CD4-positive, alpha-beta T cell treated with Interleukin-21 for 1 hour (primary cell): ENCODE measurements at regions not wholly inside any gene's neighbourhood (a gene's known extent, or its start where the extent isn't known, plus 50 kb on each side); places are given as distances from the start of the nearest gene placed in this dataset.

Experiments
- DNase-seq: peaks from one replicate; pipeline ENCODE4 v3.0.0-alpha.2; 2020

DNA sequence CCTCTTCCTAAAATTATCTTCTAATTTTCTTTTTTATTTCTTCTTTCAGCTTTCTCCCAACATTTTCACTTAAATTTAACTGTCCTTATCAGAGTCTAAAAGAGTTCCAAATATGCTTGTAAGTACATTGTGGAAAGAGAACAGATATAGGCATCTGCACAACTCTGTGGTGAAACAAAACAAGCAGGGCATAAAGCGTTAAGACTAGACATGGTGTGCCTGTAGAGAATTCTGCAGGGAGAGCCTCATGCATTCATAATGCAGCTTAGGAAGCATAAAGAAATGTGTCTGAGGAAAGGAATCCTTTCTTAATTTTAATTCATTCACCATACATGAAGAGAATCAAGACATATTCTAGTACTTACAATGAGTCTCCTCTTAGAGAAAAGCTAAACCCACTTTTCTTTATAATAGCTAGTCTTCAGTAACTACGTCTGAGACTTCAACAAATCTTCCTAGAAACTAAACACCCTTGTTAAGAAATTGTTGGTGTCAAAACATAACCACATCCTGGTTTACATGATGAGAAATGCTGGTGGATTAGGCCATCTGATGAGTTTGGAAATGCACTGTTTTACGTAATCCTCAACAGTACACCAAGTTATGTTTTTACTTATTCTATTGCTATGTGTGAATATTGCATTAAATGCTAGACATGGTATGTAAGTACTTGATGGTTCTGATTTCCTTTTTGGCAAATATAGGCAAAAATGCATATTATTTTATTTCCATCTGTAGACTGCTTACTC, 307.8 kb upstream of the GIMD1 start:
- DNase-seq = peak; percentile 7

DNA sequence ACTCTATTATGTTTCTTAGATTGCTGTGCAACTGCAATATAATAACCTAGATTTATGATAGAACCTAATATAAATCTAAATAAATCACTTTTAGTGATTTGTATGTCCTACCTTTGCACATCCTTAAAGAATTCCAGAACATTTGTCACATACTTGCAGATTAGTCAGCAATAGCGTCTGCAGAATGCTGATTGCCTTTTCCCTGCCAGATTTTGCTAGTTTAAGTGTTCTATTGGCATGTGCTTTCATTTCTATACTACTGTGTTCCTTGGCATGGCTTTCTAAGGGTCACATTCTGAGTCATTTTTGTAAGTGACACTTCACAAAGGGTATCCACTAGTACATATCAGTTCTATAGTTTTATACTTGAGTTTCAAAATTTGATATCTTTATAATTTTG, 303.1 kb upstream of the GIMD1 start:
- no peak for DNase-seq

DNA sequence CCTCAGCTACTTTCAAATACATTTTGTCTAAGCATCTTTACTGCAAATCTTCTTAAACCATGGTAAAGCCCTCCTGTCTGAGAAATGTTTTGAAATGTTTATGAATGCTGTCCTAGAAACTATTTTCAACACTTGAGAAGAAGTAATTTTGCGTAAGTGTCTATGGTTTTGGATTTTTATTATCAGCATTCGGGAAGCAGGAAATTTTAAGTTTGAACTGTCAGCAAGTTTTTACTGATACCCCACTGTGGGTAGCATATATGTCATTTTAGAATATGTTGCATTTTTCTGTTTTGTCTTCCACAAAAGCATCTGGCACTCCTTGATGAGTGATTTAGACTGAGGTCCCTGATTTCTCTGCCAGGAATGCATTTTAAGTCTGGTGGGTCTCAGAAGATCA, 302.4 kb upstream of the GIMD1 start:
- DNase-seq = no peak

DNA sequence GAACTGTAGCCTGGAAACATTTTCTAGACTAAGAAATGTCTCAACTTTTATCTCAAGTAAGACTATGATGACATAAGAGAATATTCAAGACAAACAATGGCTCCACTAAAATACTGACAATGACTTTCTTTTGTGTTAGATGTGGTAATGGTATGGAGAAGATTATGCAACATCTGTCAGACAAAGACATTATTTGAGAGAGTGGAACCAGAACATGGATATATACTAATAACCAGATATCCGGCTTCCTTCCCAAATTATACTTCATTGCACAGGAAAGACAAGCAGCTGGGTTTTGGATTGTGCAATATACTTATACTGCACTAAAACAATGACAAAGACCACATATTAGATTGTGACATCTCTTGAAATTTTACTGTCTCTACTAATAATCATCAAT, 290.8 kb upstream of the GIMD1 start:
- DNase-seq = no peak

DNA sequence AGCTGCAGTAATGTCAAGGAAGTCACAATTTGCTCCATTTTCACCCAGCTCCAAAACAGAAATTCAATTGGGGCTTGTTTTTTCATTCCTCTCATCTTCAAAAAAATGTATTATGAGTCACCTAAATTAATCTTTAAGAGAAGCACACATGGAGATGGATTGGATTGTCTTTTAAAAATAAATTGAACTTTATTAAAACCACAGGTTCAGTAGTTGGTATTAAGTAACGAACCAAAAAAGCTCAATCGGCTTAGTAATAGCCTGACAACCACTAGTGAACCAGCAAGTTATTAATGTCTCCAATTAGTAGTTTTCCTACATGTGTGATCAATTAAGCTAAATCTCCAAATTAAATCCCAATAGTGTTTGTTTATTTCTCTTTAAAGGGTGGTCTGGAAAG, 283.5 kb upstream of the GIMD1 start:
- no peak for DNase-seq

DNA sequence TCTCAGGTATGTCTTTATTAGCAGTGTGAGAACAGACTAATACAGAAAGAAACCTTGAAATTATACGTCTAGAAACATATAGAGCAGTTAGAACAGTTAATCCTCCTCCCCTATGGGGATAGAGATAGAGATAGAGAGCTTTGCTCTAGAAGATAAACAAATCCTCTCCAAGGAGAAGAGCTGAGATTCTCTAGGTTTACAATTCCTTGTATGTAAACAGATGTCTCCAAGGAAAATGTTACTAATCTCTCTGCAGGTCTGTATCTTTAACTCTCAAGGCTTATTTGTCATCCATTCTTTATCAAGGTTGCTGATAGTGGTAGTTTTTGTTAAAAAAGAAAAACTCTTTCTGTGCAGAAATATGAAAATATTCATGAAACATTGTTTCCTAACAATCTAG, 282.1 kb upstream of the GIMD1 start:
- DNase-seq = no peak

DNA sequence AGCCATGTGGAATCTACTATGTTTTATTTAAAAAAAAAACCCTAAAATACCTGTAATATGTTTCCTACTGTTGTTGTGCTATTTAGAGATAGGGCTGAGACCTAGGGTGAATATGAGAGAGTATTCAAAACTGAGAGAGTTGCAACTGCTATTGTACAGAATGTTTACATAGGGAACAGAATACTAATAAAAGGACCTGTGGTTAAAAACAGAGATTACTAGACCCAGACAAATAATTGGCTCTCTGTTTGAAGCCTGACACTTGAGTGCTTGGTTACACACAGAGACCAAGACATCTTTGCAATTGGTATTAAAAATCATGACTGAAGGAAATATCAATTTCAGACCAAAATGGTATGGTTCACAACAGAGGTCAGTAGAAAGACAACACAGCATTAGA, 278.9 kb upstream of the GIMD1 start:
- no peak for DNase-seq

DNA sequence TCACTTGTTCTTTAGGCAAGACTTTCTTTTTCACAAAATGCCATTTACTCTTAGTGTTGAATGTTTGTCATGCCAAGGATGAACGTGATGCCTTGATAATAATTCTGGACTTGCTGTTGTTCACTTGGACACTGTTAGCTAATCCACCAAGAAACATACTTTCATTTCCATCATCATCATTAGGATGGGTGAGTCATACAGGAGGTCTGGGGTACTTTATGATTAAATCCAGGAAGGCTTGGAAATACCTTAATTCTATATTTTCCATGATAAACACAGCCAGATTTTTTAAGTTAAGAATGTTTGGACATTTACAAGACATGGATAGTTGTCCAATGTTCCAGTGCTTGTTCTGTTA, 260.7 kb upstream of the GIMD1 start:
- DNase-seq = no peak

DNA sequence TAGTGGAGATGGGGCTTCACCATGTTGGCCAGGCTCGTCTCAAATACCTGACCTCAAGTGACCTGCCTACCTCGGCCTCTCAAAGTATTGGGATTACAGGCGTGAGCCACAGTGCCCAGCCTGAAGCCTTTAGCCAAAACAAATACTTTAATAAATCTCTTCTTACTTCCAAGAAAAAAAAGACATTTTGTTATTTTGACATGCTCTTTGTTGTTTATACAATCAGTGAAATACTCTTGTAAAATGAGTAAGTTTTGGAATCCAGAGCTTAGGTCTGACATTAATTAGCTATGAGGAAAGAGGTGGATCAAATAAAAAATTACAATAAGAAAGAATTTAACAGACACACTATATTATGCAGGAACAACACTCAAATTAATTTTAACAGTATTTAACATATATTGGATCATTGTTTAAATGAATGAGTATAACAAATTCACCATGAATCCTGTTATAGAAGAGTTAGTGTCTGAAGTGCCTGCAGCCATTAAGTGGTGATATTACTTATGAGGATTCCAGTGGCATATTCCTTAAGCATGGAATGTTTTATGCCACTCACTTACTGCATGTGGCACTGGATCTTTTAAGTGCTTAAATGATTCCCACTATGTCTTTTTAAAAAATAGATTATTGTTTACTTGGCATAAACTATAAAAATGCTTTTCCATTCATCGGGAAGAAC, 260.1 kb upstream of the GIMD1 start:
- no peak for DNase-seq

DNA sequence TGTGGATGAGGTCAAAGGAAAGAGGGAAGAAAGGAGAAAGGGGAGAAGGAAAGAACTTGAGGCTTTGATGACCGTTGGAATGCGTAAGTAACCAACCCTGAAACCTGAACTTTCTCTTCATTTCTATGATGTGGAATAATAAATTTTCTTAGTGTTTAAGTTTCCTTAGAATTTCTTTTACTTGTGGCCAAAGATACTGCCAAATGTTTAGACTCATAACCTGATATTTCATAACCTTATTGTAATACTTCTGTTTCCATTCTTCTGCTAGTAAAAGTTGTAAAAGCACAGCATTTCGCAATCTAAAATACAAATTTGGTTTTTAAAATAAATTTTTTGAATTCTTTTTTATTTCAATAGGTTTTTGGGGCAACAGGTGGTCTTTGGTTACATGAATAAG, 258.5 kb upstream of the GIMD1 start:
- no peak for DNase-seq

DNA sequence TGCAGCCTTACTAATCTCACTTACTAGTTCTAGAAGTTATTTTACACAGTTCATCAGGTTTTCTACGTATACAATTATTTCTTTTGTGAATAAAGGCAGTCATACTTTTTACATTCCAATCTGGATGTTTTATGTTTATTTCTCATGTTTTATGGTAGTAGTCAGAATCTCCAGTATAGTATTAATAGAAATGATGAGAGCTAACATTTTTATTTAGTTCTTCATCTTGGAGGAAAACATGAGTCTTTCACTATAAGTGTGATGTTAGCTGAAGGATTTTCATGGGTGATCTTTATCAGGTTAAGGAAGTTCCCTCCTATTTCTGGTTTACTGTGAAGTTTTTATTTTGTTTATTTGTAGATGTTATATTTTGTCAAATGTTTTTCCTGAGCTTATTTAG, 256.1 kb upstream of the GIMD1 start:
- no peak for DNase-seq

DNA sequence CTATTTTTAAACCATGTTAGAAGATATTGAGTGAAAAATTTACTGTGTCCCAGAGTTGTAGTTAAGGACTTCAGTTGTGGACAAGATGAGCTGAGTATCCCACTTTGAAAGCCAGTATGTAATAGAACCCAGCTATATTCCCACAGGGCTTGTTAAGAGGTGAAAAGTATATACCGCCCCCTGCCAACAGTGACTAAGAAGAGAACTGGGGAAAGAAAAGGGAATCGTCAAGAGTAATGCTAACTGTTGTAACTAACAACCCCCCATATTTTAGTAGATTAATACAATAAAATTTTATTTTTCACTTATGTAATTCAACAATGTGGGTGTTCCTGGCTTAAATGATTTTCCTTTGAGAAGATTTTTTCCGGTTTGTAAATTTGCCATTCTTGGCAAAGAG, 250.4 kb upstream of the GIMD1 start:
- DNase-seq = no peak

DNA sequence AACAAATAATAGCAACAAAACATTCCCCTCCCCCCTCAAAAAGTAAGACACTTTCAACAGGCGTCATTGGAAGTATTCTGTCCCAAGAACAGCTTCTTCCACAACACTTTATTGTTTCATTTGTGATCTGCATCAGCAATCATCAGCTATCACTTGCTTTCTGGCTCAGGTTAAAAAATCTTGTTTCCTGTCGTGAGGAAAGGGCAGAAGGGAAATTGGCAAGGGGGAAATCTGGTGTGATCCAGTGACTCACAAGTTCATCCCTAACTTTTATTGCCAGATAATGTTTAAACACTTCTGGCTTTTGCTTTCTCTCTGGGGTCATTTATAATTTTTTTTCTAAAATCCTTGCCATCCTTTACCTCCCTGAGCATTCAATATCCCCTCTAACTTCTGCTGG, 247.4 kb upstream of the GIMD1 start:
- DNase-seq = no peak

DNA sequence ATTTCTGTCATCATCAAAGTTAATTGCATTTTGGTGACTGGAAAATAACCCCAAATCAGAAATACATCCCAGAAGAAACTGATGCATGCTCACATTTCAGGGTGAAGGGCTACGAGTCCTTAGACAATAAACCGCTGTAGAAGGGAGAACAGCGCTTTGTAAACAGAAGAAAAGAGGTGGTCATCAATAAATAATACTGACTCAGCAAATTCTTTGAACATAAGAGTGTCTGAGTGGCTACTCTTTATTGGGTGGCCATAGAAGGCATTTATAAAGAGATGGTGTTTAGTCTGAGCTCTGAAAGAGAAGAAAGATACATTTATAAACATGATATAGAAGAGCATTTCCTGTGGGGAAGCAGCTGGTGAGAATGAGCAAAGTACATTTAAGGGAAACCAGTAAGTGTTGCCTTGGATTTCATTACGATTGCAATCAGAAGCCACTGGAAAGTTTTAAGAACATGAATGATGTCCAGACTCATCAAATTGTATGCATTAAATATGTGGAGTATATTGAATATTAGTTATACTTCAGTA, 246.9 kb upstream of the GIMD1 start:
- DNase-seq = no peak

DNA sequence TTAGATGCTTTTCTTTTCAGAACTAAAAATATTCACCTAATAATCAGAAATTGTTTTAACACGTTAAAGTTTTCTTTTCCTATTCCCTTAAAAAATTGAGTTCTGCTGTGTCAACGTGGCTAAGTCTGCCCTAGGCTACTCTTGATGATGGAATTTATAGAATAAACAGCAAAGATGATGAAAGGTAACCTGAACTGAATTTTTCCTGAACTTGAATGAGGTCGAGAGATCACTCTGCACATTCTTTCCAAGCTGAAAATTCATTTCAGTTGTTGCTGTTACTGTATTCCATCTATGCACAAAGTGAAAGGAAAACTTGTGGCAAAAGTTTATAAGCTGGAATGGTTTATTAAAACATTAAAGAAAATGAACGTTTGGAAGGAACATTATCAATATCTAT, 245.9 kb upstream of the GIMD1 start:
- DNase-seq = no peak

DNA sequence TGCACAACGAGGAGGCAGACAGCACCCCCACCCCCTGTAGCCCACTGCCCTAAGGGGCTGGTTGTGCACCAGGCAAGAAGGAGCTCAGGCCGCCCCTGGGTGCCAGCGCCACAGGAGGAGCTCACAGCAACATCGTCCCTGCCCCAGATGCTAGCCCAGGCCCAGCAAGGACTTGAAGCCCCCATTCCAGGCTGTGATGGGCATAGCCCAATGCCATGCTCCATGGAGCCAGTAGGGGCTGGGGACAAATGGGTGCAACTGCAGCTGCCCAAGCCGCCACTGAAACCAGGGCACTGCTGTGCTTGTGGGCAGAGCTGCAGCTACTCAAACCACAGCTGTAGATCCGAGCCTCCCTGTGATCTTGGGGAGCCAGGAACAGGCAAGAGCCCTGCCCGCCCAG, 241.3 kb upstream of the GIMD1 start:
- DNase-seq = no peak

DNA sequence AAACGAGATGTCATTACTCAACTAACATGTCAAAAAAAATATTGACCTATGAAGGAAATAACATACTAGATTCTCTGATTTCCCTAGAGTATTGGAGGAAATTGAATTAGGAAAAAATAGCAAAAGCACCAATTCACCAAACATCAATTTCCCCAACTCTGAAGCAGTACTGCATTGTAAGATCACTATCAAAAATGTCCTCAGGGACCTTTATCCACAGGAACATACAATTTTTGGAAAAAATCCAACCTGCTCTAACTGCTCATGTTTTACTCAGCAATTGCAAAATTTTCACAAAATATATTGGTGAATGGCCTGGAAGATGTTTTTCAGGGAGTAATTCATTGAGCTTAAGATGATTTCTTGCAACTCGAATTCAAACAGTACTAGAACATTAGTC, 239.0 kb upstream of the GIMD1 start:
- DNase-seq = no peak

DNA sequence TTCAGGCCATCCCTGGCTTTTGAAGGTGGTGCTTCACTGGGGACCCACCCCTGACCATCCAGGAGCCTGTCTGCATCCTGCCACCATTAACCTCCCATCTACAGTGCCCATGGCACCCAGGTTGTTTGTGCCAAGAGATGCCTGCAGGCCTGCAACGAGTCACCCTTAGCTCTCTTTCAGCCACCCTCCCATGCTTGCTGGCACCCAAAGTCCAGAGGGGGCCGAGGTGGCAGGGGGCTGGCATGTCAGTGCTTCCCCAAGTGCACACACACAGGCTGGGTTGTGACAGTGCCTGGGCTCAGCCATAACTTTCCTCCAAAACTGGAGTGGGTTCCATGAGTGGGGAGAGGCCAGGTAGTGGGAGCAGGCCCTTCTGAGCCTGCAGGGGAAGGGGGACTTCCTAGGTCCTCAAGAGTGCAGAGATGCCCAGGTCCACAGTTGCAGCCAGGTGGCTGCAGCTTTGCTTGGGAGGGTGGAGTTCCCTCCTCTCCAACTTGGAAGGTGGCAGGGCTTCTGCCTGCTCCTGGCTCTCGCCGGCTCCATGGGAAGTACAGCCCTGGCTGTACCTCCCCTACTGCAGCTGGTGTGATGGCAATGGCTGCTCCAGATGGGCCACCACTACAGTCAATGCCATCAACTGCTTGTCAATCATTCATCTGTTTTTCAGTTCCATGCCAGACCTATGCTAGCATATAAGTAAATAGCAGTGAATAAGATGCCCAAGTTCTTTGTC, 235.9 kb upstream of the GIMD1 start:
- no peak for DNase-seq

DNA sequence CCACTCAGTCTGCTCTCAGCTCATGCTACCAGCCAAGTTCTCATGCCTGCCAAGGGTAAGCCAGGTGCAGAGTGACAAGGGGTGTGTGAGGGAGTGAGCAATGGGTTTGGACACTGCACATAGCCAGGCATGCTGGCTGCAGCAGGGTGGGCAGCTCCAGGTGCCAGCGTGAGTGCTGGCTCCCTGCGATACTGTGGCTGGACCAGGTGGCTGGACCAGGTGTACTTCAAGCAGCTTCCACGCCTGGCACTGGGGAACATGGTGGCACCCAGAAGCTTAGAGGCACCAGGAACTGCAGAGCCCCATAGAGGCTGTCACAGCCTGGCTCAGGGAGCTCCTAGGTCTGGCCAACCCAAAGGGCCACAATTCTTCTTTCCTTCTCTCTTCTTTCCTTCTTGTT, 234.9 kb upstream of the GIMD1 start:
- DNase-seq = no peak

DNA sequence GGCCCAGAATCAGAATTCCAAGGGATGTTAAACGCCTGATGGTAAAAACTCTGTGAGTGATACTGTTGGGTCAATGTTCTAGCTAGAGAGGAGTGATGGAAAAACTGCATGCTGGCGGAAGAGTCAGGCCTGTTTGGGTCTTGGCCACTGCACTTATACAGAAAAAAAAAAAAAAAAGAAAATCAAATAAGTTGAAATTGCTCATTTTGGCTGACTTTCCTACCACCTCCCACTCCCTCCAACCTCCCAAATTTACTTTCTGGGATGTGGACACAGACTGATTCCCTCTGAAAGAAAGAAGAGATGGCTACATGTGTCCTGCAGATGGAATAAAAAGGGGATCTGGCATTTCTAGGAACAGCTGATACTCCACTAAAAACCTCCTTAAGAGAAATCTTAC, 234.1 kb upstream of the GIMD1 start:
- DNase-seq = no peak

DNA sequence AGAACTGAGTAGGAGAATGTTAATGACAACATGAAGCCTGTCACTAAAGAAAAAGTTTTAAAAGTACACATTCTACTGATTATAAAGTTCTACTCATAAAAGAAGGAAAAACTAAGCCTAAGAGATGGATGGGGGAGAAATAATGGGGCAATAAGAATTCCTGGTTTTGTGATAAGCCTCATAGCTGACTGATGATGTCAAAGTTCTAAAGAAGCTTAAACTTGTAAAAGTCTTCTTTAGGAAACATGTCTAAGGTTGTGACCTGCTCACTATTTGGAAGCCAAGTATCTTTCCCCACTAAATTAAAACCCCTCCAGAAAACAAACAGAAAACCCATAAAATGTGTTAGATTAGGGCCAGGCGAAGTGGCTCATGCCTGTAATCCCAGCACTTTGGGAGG, 232.9 kb upstream of the GIMD1 start:
- DNase-seq = no peak

DNA sequence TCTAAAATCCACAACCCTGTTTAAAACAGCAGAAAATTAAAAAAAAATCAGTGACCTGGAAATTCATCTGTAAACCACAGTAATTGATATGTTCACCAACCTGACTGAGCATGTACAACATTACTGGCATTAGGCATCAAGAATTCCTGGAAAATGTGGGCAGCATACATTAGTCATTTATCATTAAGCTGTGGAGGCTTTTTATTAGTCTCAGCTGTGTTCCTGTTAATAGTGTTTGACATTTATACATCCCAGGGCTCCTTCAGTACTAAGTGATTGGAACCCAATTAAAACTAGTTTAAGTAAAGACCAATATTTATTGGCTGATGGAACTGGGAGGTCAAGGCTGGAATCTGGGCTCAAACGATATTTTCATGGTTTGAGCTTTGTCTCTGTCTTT, 227.3 kb upstream of the GIMD1 start:
- no peak for DNase-seq

DNA sequence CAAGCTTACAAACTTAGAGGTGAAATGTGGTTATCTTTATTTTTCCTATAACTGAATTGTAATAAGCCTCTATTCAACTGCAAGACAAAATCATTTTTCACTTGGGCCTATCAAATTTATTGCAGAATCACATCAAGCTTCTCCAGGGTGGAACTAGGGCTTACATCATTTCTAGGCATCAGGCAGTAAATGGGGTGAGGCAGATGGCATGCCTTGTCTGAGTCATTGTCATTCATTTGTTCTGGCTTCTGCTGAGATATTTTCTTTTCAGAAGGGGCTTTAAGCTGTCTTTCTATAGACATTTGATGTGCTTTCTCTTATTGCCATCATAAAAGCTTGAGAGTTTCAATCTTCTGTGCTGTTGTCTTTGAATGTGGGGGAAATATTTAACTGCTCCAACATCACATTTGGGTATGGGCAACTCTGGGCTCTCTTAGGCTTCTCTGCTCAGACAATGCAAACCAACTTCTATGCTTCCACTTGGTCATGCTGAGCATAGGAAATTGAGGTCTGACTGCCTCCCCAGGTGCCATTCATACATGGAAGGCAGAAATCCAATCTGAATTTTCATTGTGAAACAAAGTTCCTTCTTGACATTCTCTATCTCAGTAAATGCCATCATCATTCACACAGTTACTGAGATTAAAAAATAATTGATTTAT, 225.8 kb upstream of the GIMD1 start:
- no peak for DNase-seq

DNA sequence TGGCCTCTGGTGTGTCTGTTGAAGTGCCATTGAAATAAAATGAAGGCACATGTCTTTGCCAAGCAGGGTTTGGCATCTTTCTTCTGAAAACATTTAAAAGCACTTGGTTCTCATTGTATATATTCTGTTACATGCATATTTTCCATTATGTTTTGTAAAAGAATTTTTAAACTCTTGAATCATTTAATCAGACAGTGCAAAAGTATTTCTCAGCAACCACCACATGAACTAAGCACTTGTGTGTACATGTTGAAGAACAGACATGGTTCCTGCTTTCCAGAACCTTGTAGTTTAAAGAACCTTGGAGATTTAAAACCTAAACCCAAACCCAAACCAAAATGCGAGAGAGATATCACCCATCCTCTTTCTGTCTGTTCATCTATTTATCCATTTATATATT, 220.3 kb upstream of the GIMD1 start:
- DNase-seq = no peak
